H54 (cell line): ENCODE measurements at regions not wholly inside any gene's neighbourhood (a gene's known extent, or its start where the extent isn't known, plus 50 kb on each side); places are given as distances from the start of the nearest gene placed in this dataset.
A peak's percentile ranks its signal among the peaks of the same experiment; 100 is the strongest.

Experiments
- DNase-seq: peaks from one replicate; pipeline ENCODE4 v3.0.0; 2011; ENCODE audit warnings: low spot score, mixed read lengths; ENCODE audit not compliant: insufficient read length
- FAIRE-seq: peaks from 3 replicates; lab custom pipeline; 2011; peaks lifted over from hg19 to GRCh38; lab: Jason Lieb, UNC
- POLR2A ChIP-seq: IDR thresholded peaks from 2 replicates; pipeline ENCODE4 v1.6.1; 2011; ENCODE audit warnings: low read depth, mild to moderate bottlenecking, low read length

- FAIRE-seq, result no peak
- no peak for DNase-seq
- no peak for TF ChIP-seq POLR2A
These were observed 130.8 kb upstream of the TBL1X start for GRCh38 chrX:9333873-9334560.

GRCh38 chrX:9335251-9335650, 129.6 kb upstream of the TBL1X start:
- no peak for DNase-seq
- FAIRE-seq, result no peak
- no peak for TF ChIP-seq POLR2A

DNA sequence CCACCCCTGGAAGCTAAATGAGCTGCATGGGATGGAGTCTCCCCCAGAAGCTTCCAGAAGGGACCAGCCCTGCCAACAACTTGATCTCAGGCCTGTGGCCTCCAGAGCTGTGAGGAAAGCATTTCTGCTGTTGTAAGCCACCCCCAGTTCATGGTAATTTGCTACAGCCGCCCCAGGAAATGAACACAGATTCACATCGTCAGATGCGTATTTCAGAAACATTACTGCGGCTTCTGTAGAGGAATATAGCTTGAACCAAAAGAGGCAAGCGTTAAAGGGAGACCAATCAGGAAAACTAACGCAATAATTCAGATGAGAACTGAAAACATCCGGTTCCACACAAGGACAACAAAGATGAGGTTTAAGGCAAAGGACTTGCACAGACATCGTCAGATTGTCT, 128.4 kb upstream of the TBL1X start:
- no peak for TF ChIP-seq POLR2A
- no peak for DNase-seq
- FAIRE-seq, result no peak

GRCh38 chrX:9337046-9337445, 127.8 kb upstream of the TBL1X start:
- no peak for TF ChIP-seq POLR2A
- FAIRE-seq (no peak), DNase-seq (no peak)

GRCh38 chrX:9338986-9339385, 125.9 kb upstream of the TBL1X start:
- TF ChIP-seq POLR2A, result no peak
- FAIRE-seq, result no peak
- DNase-seq, result no peak

- DNase-seq, result no peak
These were observed 125.0 kb upstream of the TBL1X start for GRCh38 chrX:9339603-9340491.

DNA sequence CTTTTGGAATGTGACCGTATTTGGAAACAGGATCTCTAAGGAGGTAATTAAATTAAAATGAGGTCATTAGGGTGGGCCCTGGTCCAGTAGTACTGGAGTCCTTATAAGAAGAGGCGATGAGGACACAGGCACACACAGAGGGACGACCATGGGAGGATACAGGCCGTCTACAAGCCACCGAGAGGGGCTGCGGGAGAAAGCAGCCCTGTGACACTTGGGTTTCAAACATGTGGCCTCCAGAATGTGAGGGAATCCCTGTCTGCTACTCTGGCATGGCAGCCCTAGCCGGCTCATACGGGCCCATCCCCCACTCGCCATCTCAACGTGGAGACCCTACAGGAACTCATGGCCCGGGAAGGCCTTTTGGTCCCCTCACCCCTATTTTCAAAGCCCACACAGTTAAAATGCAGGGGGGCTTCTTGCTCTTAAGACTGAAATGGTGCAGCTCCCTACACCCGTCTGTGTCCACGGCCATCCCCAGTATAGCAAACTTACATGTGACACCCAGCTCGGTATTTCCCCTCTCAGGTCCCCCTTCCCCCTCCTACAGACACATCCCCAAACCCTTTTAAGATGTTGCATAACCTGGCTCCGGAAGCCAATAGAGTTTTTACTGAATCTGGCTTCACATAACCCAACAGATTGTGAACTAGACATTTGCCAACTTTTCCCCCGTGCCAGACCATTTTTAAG, 124.1 kb upstream of the TBL1X start:
- FAIRE-seq (no peak), DNase-seq (no peak)
- TF ChIP-seq POLR2A, result no peak

More at GRCh38 chrX:9339603-9340491, 125.0 kb upstream of the TBL1X start:
- TF ChIP-seq POLR2A, result no peak
- no peak for FAIRE-seq

GRCh38 chrX:9341291-9342201, 123.3 kb upstream of the TBL1X start:
- no peak for DNase-seq
- no peak for FAIRE-seq

DNA sequence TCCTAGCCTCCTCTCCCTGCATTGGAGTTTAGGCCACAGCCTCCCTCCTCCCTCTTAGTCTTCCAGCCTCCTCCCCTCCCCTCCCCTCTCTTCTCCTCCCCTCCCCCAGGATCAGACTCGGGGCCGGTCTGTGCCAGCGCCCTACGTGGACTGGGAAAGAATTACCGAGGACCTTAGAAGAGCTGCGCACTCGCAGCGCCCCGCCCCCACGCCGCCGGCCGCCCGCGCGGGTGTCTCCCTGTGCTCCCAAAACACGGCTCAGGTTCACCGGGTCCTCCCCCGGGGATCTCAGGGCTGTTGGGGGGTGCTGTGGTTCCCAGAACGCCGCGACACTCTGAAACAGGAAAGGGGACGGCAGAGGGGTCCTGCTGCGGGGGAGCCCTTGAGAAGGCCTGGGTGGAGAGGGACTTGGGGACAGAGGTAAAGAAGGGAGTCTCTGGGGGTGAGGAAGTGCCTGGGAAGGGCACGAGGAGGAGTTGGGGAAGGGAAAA, 122.3 kb upstream of the TBL1X start:
- FAIRE-seq, result no peak
- DNase-seq, result peak; percentile 36
- no peak for TF ChIP-seq POLR2A

More at GRCh38 chrX:9341291-9342201, 123.3 kb upstream of the TBL1X start:
- no peak for TF ChIP-seq POLR2A

- DNase-seq (no peak), FAIRE-seq (no peak)
- no peak for TF ChIP-seq POLR2A
These were observed 120.9 kb upstream of the TBL1X start for GRCh38 chrX:9343971-9344370.

GRCh38 chrX:9345957-9346356, 118.9 kb upstream of the TBL1X start:
- no peak for TF ChIP-seq POLR2A
- no peak for FAIRE-seq
- no peak for DNase-seq

GRCh38 chrX:9349572-9350494, 115.0 kb upstream of the TBL1X start:
- TF ChIP-seq POLR2A, result no peak
- DNase-seq (no peak), FAIRE-seq (no peak)

DNA sequence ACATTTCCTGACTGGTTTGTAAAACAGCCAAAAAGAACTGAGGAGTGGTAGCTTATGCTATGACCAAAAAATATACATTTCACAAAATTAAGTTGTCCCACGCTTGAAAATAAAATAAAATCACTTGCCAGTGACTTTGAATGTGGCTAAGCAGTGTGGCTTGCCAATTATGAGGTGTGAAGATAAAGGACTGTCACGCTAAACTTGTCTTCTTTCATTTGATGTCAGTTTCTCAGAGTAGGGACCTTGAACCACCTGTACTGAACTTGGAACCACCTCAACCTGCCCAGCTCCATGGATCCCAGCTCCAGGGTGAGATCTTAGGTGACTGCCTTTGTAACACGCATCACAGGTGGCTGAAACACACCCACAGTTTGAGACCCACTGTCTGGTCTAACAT, 113.7 kb upstream of the TBL1X start:
- TF ChIP-seq POLR2A, result no peak
- no peak for FAIRE-seq

More for the DNA sequence above, 113.7 kb upstream of the TBL1X start:
- no peak for DNase-seq
